ENCODE measurements at regions not wholly inside any gene's neighbourhood (a gene's known extent, or its start where the extent isn't known, plus 50 kb on each side); places are given as distances from the start of the nearest gene placed in this dataset.
A peak's percentile ranks its signal among the peaks of the same experiment; 100 is the strongest.

- TF ChIP-seq, protein P1, sequence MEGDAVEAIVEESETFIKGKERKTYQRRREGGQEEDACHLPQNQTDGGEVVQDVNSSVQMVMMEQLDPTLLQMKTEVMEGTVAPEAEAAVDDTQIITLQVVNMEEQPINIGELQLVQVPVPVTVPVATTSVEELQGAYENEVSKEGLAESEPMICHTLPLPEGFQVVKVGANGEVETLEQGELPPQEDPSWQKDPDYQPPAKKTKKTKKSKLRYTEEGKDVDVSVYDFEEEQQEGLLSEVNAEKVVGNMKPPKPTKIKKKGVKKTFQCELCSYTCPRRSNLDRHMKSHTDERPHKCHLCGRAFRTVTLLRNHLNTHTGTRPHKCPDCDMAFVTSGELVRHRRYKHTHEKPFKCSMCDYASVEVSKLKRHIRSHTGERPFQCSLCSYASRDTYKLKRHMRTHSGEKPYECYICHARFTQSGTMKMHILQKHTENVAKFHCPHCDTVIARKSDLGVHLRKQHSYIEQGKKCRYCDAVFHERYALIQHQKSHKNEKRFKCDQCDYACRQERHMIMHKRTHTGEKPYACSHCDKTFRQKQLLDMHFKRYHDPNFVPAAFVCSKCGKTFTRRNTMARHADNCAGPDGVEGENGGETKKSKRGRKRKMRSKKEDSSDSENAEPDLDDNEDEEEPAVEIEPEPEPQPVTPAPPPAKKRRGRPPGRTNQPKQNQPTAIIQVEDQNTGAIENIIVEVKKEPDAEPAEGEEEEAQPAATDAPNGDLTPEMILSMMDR (IDR thresholded peaks at IDR 0.05), result no peak
- TF ChIP-seq POLR2A (IDR thresholded peaks at IDR 0.05), result no peak
- Histone ChIP-seq H3K9me3 (no peaks in the 10 kb centered on the region), H3K36me3 (no peaks in the 10 kb centered on the region), H3K4me3 (no peak overlapping the region), H3K27me3 (no peaks in the 10 kb centered on the region), H3K27ac (no peak overlapping the region), H3K4me1 (no peaks in the 10 kb centered on the region)
- DNase-seq, result no peak
- intact Hi-C loops (cut with DNase I), result no loop called here
- ATAC-seq, result no peak
Measured at GRCh38 chr6:99165838-99166237, 183.6 kb downstream of the FAXC start.

DNA sequence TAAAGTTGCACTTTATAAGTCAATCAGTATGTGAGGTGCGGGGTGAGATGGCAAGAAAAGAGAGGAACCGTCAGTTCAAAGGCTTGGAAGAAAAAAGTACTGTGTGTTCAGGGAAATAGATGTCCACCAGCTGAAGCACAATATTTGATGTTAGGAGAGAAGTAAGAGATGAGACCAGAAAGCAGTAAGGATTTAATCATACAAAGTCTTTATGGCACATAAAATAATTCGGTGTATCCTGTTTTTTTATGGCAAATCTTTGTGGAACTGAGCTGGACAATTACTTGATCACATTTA, 197.2 kb downstream of the FAXC start:
- H3K27me3 ChIP-seq, result no peaks in the 10 kb centered on the region
- no peak for ATAC-seq
- intact Hi-C loops (cut with DNase I), result no loop called here
- no peaks in the 10 kb centered on the region for H3K4me1 ChIP-seq
- no peak overlapping the region for H3K27ac ChIP-seq
- whole genome bisulfite sequencing (ENCODE audit: insufficient coverage, low coverage, low lambda C conversion rate, missing lambda C conversion rate), result 16% methylated on average over 3 of the region's 3 CpGs
- H3K9me3 ChIP-seq, result no peaks in the 10 kb centered on the region
- no peak for DNase-seq
- TF ChIP-seq POLR2A (IDR thresholded peaks at IDR 0.05), result no peak
- H3K4me3 ChIP-seq, result no peak overlapping the region
- H3K36me3 ChIP-seq, result no peaks in the 10 kb centered on the region

GRCh38 chr6:99151634-99152346, 197.7 kb downstream of the FAXC start:
- peak; percentile 51 to 62 (median 58) for ATAC-seq
- no peaks in the 10 kb centered on the region for H3K27me3 ChIP-seq
- no peak for TF ChIP-seq POLR2A (IDR thresholded peaks at IDR 0.05)
- TF ChIP-seq, protein P1 (IDR thresholded peaks at IDR 0.05), result peak in 3 of 4 donors; percentile 33 to 51 (median 38)
- H3K36me3 ChIP-seq, result no peaks in the 10 kb centered on the region
- WGBS (ENCODE audit: insufficient coverage, low coverage, low lambda C conversion rate, missing lambda C conversion rate), result 32% methylated on average over 11 of the region's 11 CpGs
- H3K4me1 ChIP-seq, result no peaks in the 10 kb centered on the region
- H3K9me3 ChIP-seq, result no peaks in the 10 kb centered on the region
- DNase-seq, result peak in 2 of 3 donors; percentile 27 to 47
- no peak overlapping the region for H3K4me3 ChIP-seq
- H3K27ac ChIP-seq, result no peak overlapping the region
- intact Hi-C loops (cut with DNase I), result no loop called here

DNA sequence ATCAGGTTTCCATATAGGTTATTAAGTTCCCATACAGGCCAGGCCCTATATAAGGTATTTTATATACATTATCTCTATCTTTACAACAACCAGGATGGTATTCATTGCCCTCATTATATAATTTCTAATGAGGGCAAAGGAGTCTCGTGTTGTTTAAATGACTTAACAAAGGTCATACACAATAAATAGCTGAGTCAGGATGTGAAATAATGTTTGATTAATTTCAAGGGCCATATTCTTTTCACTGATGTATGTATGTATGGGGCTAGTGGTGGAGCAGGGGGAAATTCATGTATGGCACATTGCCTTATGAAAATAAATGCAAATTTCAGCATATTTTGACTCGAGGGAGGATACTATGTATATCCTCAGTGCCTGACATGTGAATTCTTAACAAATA, 200.7 kb downstream of the FAXC start:
- no peaks in the 10 kb centered on the region for H3K4me1 ChIP-seq
- no peaks in the 10 kb centered on the region for H3K9me3 ChIP-seq
- H3K27ac ChIP-seq, result no peak overlapping the region
- intact Hi-C loops (cut with DNase I), result no loop called here
- no peaks in the 10 kb centered on the region for H3K36me3 ChIP-seq
- no peak for DNase-seq
- 34% methylated on average over 2 of the region's 2 CpGs for WGBS (ENCODE audit: insufficient coverage, low coverage, low lambda C conversion rate, missing lambda C conversion rate)
- H3K4me3 ChIP-seq, result no peak overlapping the region
- no peak for ATAC-seq
- no peaks in the 10 kb centered on the region for H3K27me3 ChIP-seq
- TF ChIP-seq, protein P1 (IDR thresholded peaks at IDR 0.05), result no peak
- TF ChIP-seq POLR2A (IDR thresholded peaks at IDR 0.05), result no peak

DNA sequence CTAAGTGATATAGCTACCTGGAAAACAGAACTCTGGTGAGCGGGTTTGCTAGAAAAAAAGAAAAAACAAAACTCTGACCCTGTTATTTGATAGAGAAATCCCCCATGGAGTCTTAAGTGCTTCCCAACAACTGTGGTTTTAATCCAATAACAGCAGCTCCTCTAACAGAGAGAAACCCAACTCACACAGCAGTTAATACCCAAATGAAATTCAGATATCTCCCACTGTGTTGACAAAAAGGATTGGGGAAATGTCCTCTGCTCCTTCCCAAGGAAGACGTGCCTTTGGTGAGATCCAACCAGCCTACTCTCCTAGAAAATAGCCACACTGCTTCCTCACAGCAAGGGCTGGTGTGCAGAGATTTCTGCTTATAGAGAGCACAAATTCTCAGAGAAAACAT, 200.4 kb upstream of the FBXL4 start:
- intact Hi-C loops (cut with DNase I), result no loop called here
- no peak for TF ChIP-seq POLR2A (IDR thresholded peaks at IDR 0.05)
- TF ChIP-seq, protein P1 (IDR thresholded peaks at IDR 0.05), result no peak
- 78% methylated on average over 2 of the region's 2 CpGs for WGBS (ENCODE audit: insufficient coverage, low coverage, low lambda C conversion rate, missing lambda C conversion rate)

More for the DNA sequence above, 200.4 kb upstream of the FBXL4 start:
- H3K4me1 ChIP-seq, result no peaks in the 10 kb centered on the region
- no peaks in the 10 kb centered on the region for H3K27me3 ChIP-seq
- no peak overlapping the region for H3K27ac ChIP-seq
- no peak overlapping the region for H3K4me3 ChIP-seq
- no peaks in the 10 kb centered on the region for H3K9me3 ChIP-seq
- no peak for DNase-seq
- no peak for ATAC-seq
- no peaks in the 10 kb centered on the region for H3K36me3 ChIP-seq
